A673 (cell line): ENCODE measurements at regions not wholly inside any gene's neighbourhood (a gene's known extent, or its start where the extent isn't known, plus 50 kb on each side); places are given as distances from the start of the nearest gene placed in this dataset.

ENCODE experiments used
- BruUV-seq: library from RNA; stranded (reverse); fragments of 400-500 nt; replicated peaks from 2 replicates; lab custom pipeline; 2021; lab: Mats Ljungman, UMichigan
- CTCF ChIA-PET: fragments of 300-600 bp; sonication (Branson Sonifier 250); formaldehyde crosslinking; loops from one replicate; lab custom pipeline; 2022; ENCODE audit warnings: antibody characterized with exemption; lab: Charles Lee
- POLR2A ChIA-PET: fragments of 300-600 bp; sonication (Branson Sonifier 250); formaldehyde crosslinking; loops from one replicate; lab custom pipeline; 2022; ENCODE audit warnings: antibody characterized with exemption; ENCODE audit not compliant: low non-redundant PET; lab: Charles Lee
- DNase-seq: peaks from one replicate; pipeline ENCODE4 v3.0.0-alpha.2; 2015; ENCODE audit warnings: low spot score
- H3K27ac ChIP-seq: fragments of 200-600 bp; sonication (generic); 2 replicates; pipeline ENCODE4 v1.5.1; 2016; ENCODE audit warnings: mixed run types, low read depth, mild to moderate bottlenecking, mixed read lengths, antibody characterized with exemption, low read length; ENCODE audit not compliant: poor library complexity, severe bottlenecking
- H3K27me3 ChIP-seq: fragments of 200-600 bp; sonication (generic); replicated peaks from 2 replicates; pipeline ENCODE4 v1.6.1; 2017; ENCODE audit warnings: mixed run types, low read depth, mild to moderate bottlenecking, mixed read lengths, antibody characterized with exemption, low read length; ENCODE audit not compliant: insufficient read depth, poor library complexity
- H3K36me3 ChIP-seq: fragments of 200-600 bp; sonication (generic); 2 replicates; pipeline ENCODE4 v1.6.1; 2016; ENCODE audit warnings: mixed run types, mild to moderate bottlenecking, mixed read lengths, antibody characterized with exemption, low read length; ENCODE audit not compliant: insufficient read depth, poor library complexity, severe bottlenecking
- H3K4me1 ChIP-seq: fragments of 200-600 bp; sonication (generic); 2 replicates; pipeline ENCODE4 v1.6.1; 2017; ENCODE audit warnings: mixed run types, mild to moderate bottlenecking, mixed read lengths, antibody characterized with exemption, low read length; ENCODE audit not compliant: insufficient read depth, poor library complexity, severe bottlenecking
- H3K4me3 ChIP-seq: fragments of 200-600 bp; sonication (generic); 2 replicates; pipeline ENCODE4 v1.5.1; 2016; ENCODE audit warnings: low read depth, mixed run types, mild to moderate bottlenecking, mixed read lengths, low read length; ENCODE audit not compliant: poor library complexity, severe bottlenecking
- H3K9me3 ChIP-seq: fragments of 200-600 bp; sonication (generic); 2 replicates; pipeline ENCODE4 v1.6.1; 2016; ENCODE audit warnings: mixed run types, low read depth, mild to moderate bottlenecking, mixed read lengths, antibody characterized with exemption, low read length; ENCODE audit not compliant: poor library complexity, severe bottlenecking
- EZH2 ChIP-seq: fragments of 200-600 bp; sonication (generic); IDR thresholded peaks from 2 replicates; pipeline ENCODE4 v1.6.1; 2017; ENCODE audit warnings: borderline replicate concordance, low read depth, mild to moderate bottlenecking, mixed read lengths, antibody characterized with exemption, low read length; ENCODE audit not compliant: poor library complexity, severe bottlenecking
- intact Hi-C: fragments of 100-400 bp; cut with micrococcal nuclease; formaldehyde crosslinking; loops from one replicate; pipeline ENCODE4 v1.10.0; 2022; ENCODE audit not compliant: unreplicated experiment
- TF ChIP-seq, protein P1 (sequence below): fragments of 300-800, 200-600 bp; sonication (generic); conservative IDR thresholded peaks from 2 replicates; pipeline ENCODE4 v1.5.1; 2017; ENCODE audit warnings: low read depth, mild to moderate bottlenecking, antibody characterized with exemption, low read length, moderate library complexity, mixed read lengths

DNA sequence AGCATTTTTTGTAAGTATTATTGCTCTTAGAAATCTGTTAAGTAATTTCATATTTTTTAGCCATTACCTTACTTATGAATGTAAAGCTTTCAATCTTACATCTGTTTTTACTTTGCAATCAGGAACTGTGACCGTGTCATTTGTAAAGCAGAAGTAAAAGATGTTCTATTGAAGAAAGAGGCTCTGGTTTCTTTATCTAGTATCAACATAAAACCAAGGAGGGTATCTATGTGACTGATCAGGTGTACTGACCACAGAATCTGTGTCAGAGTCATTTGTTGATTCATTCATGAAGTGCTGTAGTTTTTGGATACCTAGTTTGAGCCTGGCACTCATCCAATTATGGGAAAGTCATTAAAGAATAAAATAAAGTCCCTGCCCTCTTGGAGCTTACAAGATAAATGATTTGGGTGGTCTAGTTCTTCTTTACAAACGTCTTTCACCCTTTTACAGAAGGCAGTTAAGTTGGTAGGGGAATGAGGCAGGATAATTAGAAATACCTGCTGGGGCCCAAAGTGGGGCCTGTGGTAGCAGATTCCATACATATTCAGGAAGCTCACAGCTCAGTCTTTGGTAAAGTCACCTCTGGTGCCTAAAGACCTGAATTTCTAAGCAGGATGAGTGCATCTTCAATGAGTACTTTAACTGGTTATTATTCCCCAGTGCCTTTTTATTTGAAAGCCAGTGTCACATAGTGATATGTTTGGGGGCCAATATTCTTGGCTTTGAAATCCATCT, 260.6 kb upstream of the NT5C1B start:
- intact Hi-C loops: loop anchor here (10.0 kb wide), 1 partner anchor 325 kb away; no protein-coding TSS in a partner anchor
- DNase-seq: no peak
- H3K27ac ChIP-seq: no peak overlapping the region
- H3K27me3 ChIP-seq: peaks cover 5% of the 10 kb centered on the region
- H3K4me1 ChIP-seq: no peaks in the 10 kb centered on the region
- BruUV-seq: no TSS peak
- H3K4me3 ChIP-seq: no peak overlapping the region
- ChIA-PET CTCF (interaction anchor here (0.6 kb wide), 1 partner anchor 32 kb away, joined by 6 read pairs; no protein-coding TSS in a partner anchor), POLR2A (no interaction called here)
- H3K36me3 ChIP-seq: no peaks in the 10 kb centered on the region
- no peak for TF ChIP-seq EZH2
- TF ChIP-seq, protein P1, sequence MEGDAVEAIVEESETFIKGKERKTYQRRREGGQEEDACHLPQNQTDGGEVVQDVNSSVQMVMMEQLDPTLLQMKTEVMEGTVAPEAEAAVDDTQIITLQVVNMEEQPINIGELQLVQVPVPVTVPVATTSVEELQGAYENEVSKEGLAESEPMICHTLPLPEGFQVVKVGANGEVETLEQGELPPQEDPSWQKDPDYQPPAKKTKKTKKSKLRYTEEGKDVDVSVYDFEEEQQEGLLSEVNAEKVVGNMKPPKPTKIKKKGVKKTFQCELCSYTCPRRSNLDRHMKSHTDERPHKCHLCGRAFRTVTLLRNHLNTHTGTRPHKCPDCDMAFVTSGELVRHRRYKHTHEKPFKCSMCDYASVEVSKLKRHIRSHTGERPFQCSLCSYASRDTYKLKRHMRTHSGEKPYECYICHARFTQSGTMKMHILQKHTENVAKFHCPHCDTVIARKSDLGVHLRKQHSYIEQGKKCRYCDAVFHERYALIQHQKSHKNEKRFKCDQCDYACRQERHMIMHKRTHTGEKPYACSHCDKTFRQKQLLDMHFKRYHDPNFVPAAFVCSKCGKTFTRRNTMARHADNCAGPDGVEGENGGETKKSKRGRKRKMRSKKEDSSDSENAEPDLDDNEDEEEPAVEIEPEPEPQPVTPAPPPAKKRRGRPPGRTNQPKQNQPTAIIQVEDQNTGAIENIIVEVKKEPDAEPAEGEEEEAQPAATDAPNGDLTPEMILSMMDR: no peak
- no peaks in the 10 kb centered on the region for H3K9me3 ChIP-seq

GRCh38 chr2:18848646-18849045, 259.3 kb upstream of the NT5C1B start:
- intact Hi-C loops: no loop called here
- Histone ChIP-seq H3K4me1 (no peaks in the 10 kb centered on the region), H3K9me3 (no peaks in the 10 kb centered on the region), H3K4me3 (no peak overlapping the region), H3K36me3 (no peaks in the 10 kb centered on the region), H3K27me3 (peaks cover 5% of the 10 kb centered on the region), H3K27ac (no peak overlapping the region)
- no peak for TF ChIP-seq EZH2
- TF ChIP-seq, protein P1: no peak
- ChIA-PET POLR2A (no interaction called here), CTCF (no interaction called here)
- no TSS peak for BruUV-seq
- no peak for DNase-seq

- ChIA-PET CTCF (no interaction called here), POLR2A (no interaction called here)
- Histone ChIP-seq H3K36me3 (no peaks in the 10 kb centered on the region), H3K4me3 (no peak overlapping the region), H3K27me3 (peaks cover 5% of the 10 kb centered on the region), H3K9me3 (no peaks in the 10 kb centered on the region), H3K27ac (no peak overlapping the region), H3K4me1 (no peaks in the 10 kb centered on the region)
- no peak for DNase-seq
- no TSS peak for BruUV-seq
- intact Hi-C loops: no loop called here
- TF ChIP-seq, protein P1: no peak
- no peak for TF ChIP-seq EZH2
Observed at GRCh38 chr2:18845854-18846445, 256.6 kb upstream of the NT5C1B start.
